Activated naive CD4-positive, alpha-beta T cell treated with anti-CD3 and anti-CD28 coated beads, Interleukin-2, amount 50 U/mL, for 24 hours (primary cell): ENCODE measurements at regions not wholly inside any gene's neighbourhood (a gene's known extent, or its start where the extent isn't known, plus 50 kb on each side); places are given as distances from the start of the nearest gene placed in this dataset.

ENCODE experiments used
- H3K27ac Mint-ChIP-seq: one replicate; pipeline ENCODE4 v1.8.0; 2021; ENCODE audit warnings: mild to moderate bottlenecking, mixed read lengths
- H3K27me3 Mint-ChIP-seq: one replicate; pipeline ENCODE4 v1.8.0; 2021; ENCODE audit warnings: mixed read lengths
- H3K36me3 Mint-ChIP-seq: one replicate; pipeline ENCODE4 v1.8.0; 2021; ENCODE audit warnings: mixed read lengths
- H3K4me1 Mint-ChIP-seq: one replicate; pipeline ENCODE4 v1.8.0; 2021; ENCODE audit warnings: mixed read lengths
- H3K4me3 Mint-ChIP-seq: one replicate; pipeline ENCODE4 v1.8.0; 2021; ENCODE audit warnings: mild to moderate bottlenecking, mixed read lengths
- H3K9me3 Mint-ChIP-seq: one replicate; pipeline ENCODE4 v1.8.0; 2021; ENCODE audit warnings: mixed read lengths

GRCh38 chr4:152128356-152128755, 367.5 kb upstream of the GATB start:
- H3K4me3 Mint-ChIP-seq, result no peak overlapping the region
- H3K27ac Mint-ChIP-seq, result no peak overlapping the region
- H3K9me3 Mint-ChIP-seq, result peaks cover 17% of the 10 kb centered on the region
- H3K36me3 Mint-ChIP-seq, result peaks cover 9% of the 10 kb centered on the region
- H3K4me1 Mint-ChIP-seq, result peaks cover 34% of the 10 kb centered on the region
- no peaks in the 10 kb centered on the region for H3K27me3 Mint-ChIP-seq

GRCh38 chr4:152126238-152126637, 365.4 kb upstream of the GATB start:
- H3K27me3 Mint-ChIP-seq, result no peaks in the 10 kb centered on the region
- H3K4me3 Mint-ChIP-seq, result no peak overlapping the region
- H3K4me1 Mint-ChIP-seq, result peaks cover 30% of the 10 kb centered on the region
- peak overlapping the region; percentile 10 for H3K27ac Mint-ChIP-seq
- peaks cover 9% of the 10 kb centered on the region for H3K36me3 Mint-ChIP-seq
- H3K9me3 Mint-ChIP-seq, result peaks cover 22% of the 10 kb centered on the region

- Mint-ChIP-seq H3K36me3 (no peaks in the 10 kb centered on the region), H3K27ac (no peak overlapping the region), H3K4me1 (peaks cover 45% of the 10 kb centered on the region), H3K4me3 (no peak overlapping the region), H3K27me3 (no peaks in the 10 kb centered on the region), H3K9me3 (peaks cover 5% of the 10 kb centered on the region)
Observed at GRCh38 chr4:152118819-152119553, 358.2 kb upstream of the GATB start.

GRCh38 chr4:152117933-152118507, 357.2 kb upstream of the GATB start:
- Mint-ChIP-seq H3K4me3 (no peak overlapping the region), H3K9me3 (peaks cover 3% of the 10 kb centered on the region), H3K36me3 (no peaks in the 10 kb centered on the region), H3K27me3 (no peaks in the 10 kb centered on the region), H3K27ac (peak overlapping the region; percentile 5), H3K4me1 (peaks cover 53% of the 10 kb centered on the region)

GRCh38 chr4:152117520-152117919, 356.7 kb upstream of the GATB start:
- no peaks in the 10 kb centered on the region for H3K27me3 Mint-ChIP-seq
- H3K4me3 Mint-ChIP-seq, result no peak overlapping the region
- peak overlapping the region; percentile 30 for H3K27ac Mint-ChIP-seq
- H3K9me3 Mint-ChIP-seq, result no peaks in the 10 kb centered on the region
- H3K36me3 Mint-ChIP-seq, result no peaks in the 10 kb centered on the region
- peaks cover 58% of the 10 kb centered on the region for H3K4me1 Mint-ChIP-seq

GRCh38 chr4:152117054-152117453, 356.2 kb upstream of the GATB start:
- H3K36me3 Mint-ChIP-seq, result no peaks in the 10 kb centered on the region
- H3K27me3 Mint-ChIP-seq, result no peaks in the 10 kb centered on the region
- H3K9me3 Mint-ChIP-seq, result no peaks in the 10 kb centered on the region
- H3K27ac Mint-ChIP-seq, result peak overlapping the region; percentile 30
- peak overlapping the region; percentile 83 for H3K4me3 Mint-ChIP-seq
- H3K4me1 Mint-ChIP-seq, result peaks cover 63% of the 10 kb centered on the region

- no peaks in the 10 kb centered on the region for H3K27me3 Mint-ChIP-seq
- peak overlapping the region; percentile 83 for H3K4me3 Mint-ChIP-seq
- peaks cover 67% of the 10 kb centered on the region for H3K4me1 Mint-ChIP-seq
- H3K27ac Mint-ChIP-seq, result peak overlapping the region; percentile 98
- H3K36me3 Mint-ChIP-seq, result no peaks in the 10 kb centered on the region
- H3K9me3 Mint-ChIP-seq, result no peaks in the 10 kb centered on the region
Observed at GRCh38 chr4:152115794-152116193, 355.0 kb upstream of the GATB start.

- H3K4me1 Mint-ChIP-seq, result peaks cover 74% of the 10 kb centered on the region
- no peaks in the 10 kb centered on the region for H3K27me3 Mint-ChIP-seq
- peak overlapping the region; percentile 98 for H3K27ac Mint-ChIP-seq
- no peaks in the 10 kb centered on the region for H3K36me3 Mint-ChIP-seq
- H3K4me3 Mint-ChIP-seq, result peak overlapping the region; percentile 83
- H3K9me3 Mint-ChIP-seq, result no peaks in the 10 kb centered on the region
Observed at GRCh38 chr4:152115118-152115517, 354.3 kb upstream of the GATB start.

- H3K27ac Mint-ChIP-seq, result peak overlapping the region; percentile 82
- H3K36me3 Mint-ChIP-seq, result no peaks in the 10 kb centered on the region
- no peak overlapping the region for H3K4me3 Mint-ChIP-seq
- H3K9me3 Mint-ChIP-seq, result no peaks in the 10 kb centered on the region
- H3K27me3 Mint-ChIP-seq, result no peaks in the 10 kb centered on the region
- H3K4me1 Mint-ChIP-seq, result peaks cover 79% of the 10 kb centered on the region
Observed at GRCh38 chr4:152114562-152114961, 353.8 kb upstream of the GATB start.

- peaks cover 90% of the 10 kb centered on the region for H3K4me1 Mint-ChIP-seq
Observed at GRCh38 chr4:152112887-152113286, 352.1 kb upstream of the GATB start.

GRCh38 chr4:152112190-152112589, 351.4 kb upstream of the GATB start:
- H3K4me1 Mint-ChIP-seq, result peaks cover 90% of the 10 kb centered on the region
- no peaks in the 10 kb centered on the region for H3K9me3 Mint-ChIP-seq
- peak overlapping the region; percentile 63 for H3K27ac Mint-ChIP-seq
- H3K36me3 Mint-ChIP-seq, result no peaks in the 10 kb centered on the region
- no peaks in the 10 kb centered on the region for H3K27me3 Mint-ChIP-seq
- no peak overlapping the region for H3K4me3 Mint-ChIP-seq

More at GRCh38 chr4:152112887-152113286, 352.1 kb upstream of the GATB start:
- Mint-ChIP-seq H3K9me3 (no peaks in the 10 kb centered on the region), H3K27ac (peak overlapping the region; percentile 73), H3K36me3 (no peaks in the 10 kb centered on the region), H3K27me3 (no peaks in the 10 kb centered on the region), H3K4me3 (no peak overlapping the region)

- Mint-ChIP-seq H3K9me3 (no peaks in the 10 kb centered on the region), H3K36me3 (no peaks in the 10 kb centered on the region), H3K27ac (peak overlapping the region; percentile 8), H3K27me3 (no peaks in the 10 kb centered on the region), H3K4me3 (peak overlapping the region; percentile 45), H3K4me1 (peaks cover 90% of the 10 kb centered on the region)
Observed at GRCh38 chr4:152110780-152111179, 350.0 kb upstream of the GATB start.

GRCh38 chr4:152109531-152110509, 349.0 kb upstream of the GATB start:
- H3K9me3 Mint-ChIP-seq, result no peaks in the 10 kb centered on the region
- H3K27ac Mint-ChIP-seq, result peak overlapping the region; percentile 66
- H3K36me3 Mint-ChIP-seq, result peaks cover 2% of the 10 kb centered on the region
- peaks cover 90% of the 10 kb centered on the region for H3K4me1 Mint-ChIP-seq
- no peaks in the 10 kb centered on the region for H3K27me3 Mint-ChIP-seq
- peak overlapping the region; percentile 45 for H3K4me3 Mint-ChIP-seq

GRCh38 chr4:152107736-152108500, 347.1 kb upstream of the GATB start:
- Mint-ChIP-seq H3K9me3 (no peaks in the 10 kb centered on the region), H3K4me1 (peaks cover 91% of the 10 kb centered on the region), H3K27ac (peak overlapping the region; percentile 64), H3K4me3 (peak overlapping the region; percentile 1), H3K36me3 (peaks cover 5% of the 10 kb centered on the region), H3K27me3 (no peaks in the 10 kb centered on the region)

- H3K4me3 Mint-ChIP-seq, result no peak overlapping the region
- no peaks in the 10 kb centered on the region for H3K27me3 Mint-ChIP-seq
- peak overlapping the region; percentile 64 for H3K27ac Mint-ChIP-seq
- H3K36me3 Mint-ChIP-seq, result peaks cover 5% of the 10 kb centered on the region
- peaks cover 91% of the 10 kb centered on the region for H3K4me1 Mint-ChIP-seq
- H3K9me3 Mint-ChIP-seq, result no peaks in the 10 kb centered on the region
Observed at GRCh38 chr4:152106781-152107321, 346.0 kb upstream of the GATB start.
